ENCODE measurements at regions not wholly inside any gene's neighbourhood (a gene's known extent, or its start where the extent isn't known, plus 50 kb on each side); places are given as distances from the start of the nearest gene placed in this dataset.

GRCh38 chr7:13231216-13231615 is 543.8 kb downstream of the ARL4A start:
- Histone ChIP-seq H3K27me3 (no peaks in the 10 kb centered on the region), H3K4me1 (no peaks in the 10 kb centered on the region), H3K4me3 (no peak overlapping the region), H3K9me3 (no peaks in the 10 kb centered on the region), H3K27ac (no peak overlapping the region), H3K36me3 (no peaks in the 10 kb centered on the region)
- 85% methylated on average over 4 of the region's 4 CpGs for WGBS
- no peak for DNase-seq (ENCODE audit: low spot score in 2 of 2)
- TF ChIP-seq POLR2AphosphoS5 (IDR thresholded peaks at IDR 0.05) = no peak
- TF ChIP-seq EP300 (IDR thresholded peaks at IDR 0.05) = no peak
- no peak for TF ChIP-seq CTCF (IDR thresholded peaks at IDR 0.05)
- no peak for TF ChIP-seq POLR2A (IDR thresholded peaks at IDR 0.05)

GRCh38 chr7:13235436-13235835 is 548.0 kb downstream of the ARL4A start:
- TF ChIP-seq EP300 (IDR thresholded peaks at IDR 0.05) (no peak), POLR2A (IDR thresholded peaks at IDR 0.05) (no peak), CTCF (IDR thresholded peaks at IDR 0.05) (no peak), POLR2AphosphoS5 (IDR thresholded peaks at IDR 0.05) (no peak)
- Histone ChIP-seq H3K36me3 (no peaks in the 10 kb centered on the region), H3K9me3 (no peaks in the 10 kb centered on the region), H3K4me3 (no peak overlapping the region), H3K27ac (no peak overlapping the region), H3K4me1 (no peaks in the 10 kb centered on the region), H3K27me3 (no peaks in the 10 kb centered on the region)
- WGBS = 73% methylated on average over 1 of the region's 1 CpG
- no peak for DNase-seq (ENCODE audit: low spot score in 2 of 2)

GRCh38 chr7:13236026-13236425 is 548.6 kb downstream of the ARL4A start:
- no peaks in the 10 kb centered on the region for H3K36me3 ChIP-seq
- 57% methylated on average over 1 of the region's 1 CpG for WGBS
- no peaks in the 10 kb centered on the region for H3K27me3 ChIP-seq
- H3K27ac ChIP-seq = no peak overlapping the region
- TF ChIP-seq EP300 (IDR thresholded peaks at IDR 0.05) (no peak), POLR2AphosphoS5 (IDR thresholded peaks at IDR 0.05) (no peak), CTCF (IDR thresholded peaks at IDR 0.05) (no peak), POLR2A (IDR thresholded peaks at IDR 0.05) (no peak)
- no peaks in the 10 kb centered on the region for H3K9me3 ChIP-seq
- DNase-seq (ENCODE audit: low spot score in 2 of 2) = no peak
- H3K4me3 ChIP-seq = no peak overlapping the region
- no peaks in the 10 kb centered on the region for H3K4me1 ChIP-seq

- no peak for TF ChIP-seq CTCF (IDR thresholded peaks at IDR 0.05)
- TF ChIP-seq POLR2A (IDR thresholded peaks at IDR 0.05) = no peak
- no peak for TF ChIP-seq POLR2AphosphoS5 (IDR thresholded peaks at IDR 0.05)
- TF ChIP-seq EP300 (IDR thresholded peaks at IDR 0.05) = no peak
- no peak overlapping the region for H3K4me3 ChIP-seq
- no peak for DNase-seq (ENCODE audit: low spot score in 2 of 2)
- no peaks in the 10 kb centered on the region for H3K4me1 ChIP-seq
- no peaks in the 10 kb centered on the region for H3K36me3 ChIP-seq
- no peaks in the 10 kb centered on the region for H3K9me3 ChIP-seq
- WGBS = 65% methylated on average over 2 of the region's 2 CpGs
- H3K27ac ChIP-seq = no peak overlapping the region
- H3K27me3 ChIP-seq = no peaks in the 10 kb centered on the region
These were observed 552.9 kb downstream of the ARL4A start for GRCh38 chr7:13240349-13240748.

GRCh38 chr7:13241416-13241815 is 554.0 kb downstream of the ARL4A start:
- Histone ChIP-seq H3K27ac (no peak overlapping the region), H3K36me3 (no peaks in the 10 kb centered on the region), H3K4me1 (no peaks in the 10 kb centered on the region), H3K9me3 (no peaks in the 10 kb centered on the region), H3K4me3 (no peak overlapping the region), H3K27me3 (no peaks in the 10 kb centered on the region)
- WGBS = 71% methylated on average over 1 of the region's 1 CpG
- no peak for DNase-seq (ENCODE audit: low spot score in 2 of 2)
- no peak for TF ChIP-seq EP300 (IDR thresholded peaks at IDR 0.05)
- TF ChIP-seq POLR2AphosphoS5 (IDR thresholded peaks at IDR 0.05) = no peak
- TF ChIP-seq CTCF (IDR thresholded peaks at IDR 0.05) = no peak

Measured in suprapubic skin (tissue), 4 donors.